Caco-2 (cell line): ENCODE measurements at regions not wholly inside any gene's neighbourhood (a gene's known extent, or its start where the extent isn't known, plus 50 kb on each side); places are given as distances from the start of the nearest gene placed in this dataset.

Source experiments
- BruUV-seq: library from RNA; stranded (reverse); fragments of 400-500 nt; replicated peaks from 2 replicates; lab custom pipeline; 2021; lab: Mats Ljungman, UMichigan
- CTCF ChIA-PET: fragments of 300-600 bp; sonication (Branson Sonifier 250); formaldehyde crosslinking; loops from one replicate; lab custom pipeline; 2022; ENCODE audit warnings: antibody characterized with exemption; lab: Charles Lee
- POLR2A ChIA-PET: fragments of 300-600 bp; sonication (Branson Sonifier 250); formaldehyde crosslinking; loops from one replicate; lab custom pipeline; 2022; ENCODE audit warnings: antibody characterized with exemption; lab: Charles Lee
- DNase-seq, 2 experiments: peaks; one replicate each; pipeline versions ENCODE4 v3.0.0 to v3.0.0-alpha.2; 2020 to 2022
- H3K27me3 ChIP-seq: replicated peaks from 2 replicates; pipeline ENCODE4 v1.6.0; 2011; ENCODE audit warnings: low read length; ENCODE audit not compliant: control insufficient read depth, insufficient read depth
- H3K36me3 ChIP-seq: 2 replicates; pipeline ENCODE4 v1.5.1; 2011; ENCODE audit warnings: low read length; ENCODE audit not compliant: control insufficient read depth, insufficient read depth
- H3K4me1 ChIP-seq: fragments of 250-450 bp; sonication (Bioruptor Pico); 2 replicates; pipeline ENCODE4 v1.5.1; 2020; ENCODE audit warnings: mild to moderate bottlenecking
- H3K4me3 ChIP-seq: 2 replicates; pipeline ENCODE4 v1.5.1; 2011; ENCODE audit warnings: low read depth, mild to moderate bottlenecking, control low read depth, low read length
- H3K9me3 ChIP-seq: fragments of 250-450 bp; sonication (Bioruptor Pico); 2 replicates; pipeline ENCODE4 v1.5.1; 2020; ENCODE audit warnings: mild to moderate bottlenecking, moderate library complexity
- H3K27ac Mint-ChIP-seq: one replicate; pipeline ENCODE4 v1.8.0; 2022; ENCODE audit warnings: mixed read lengths; ENCODE audit not compliant: unreplicated experiment
- H3K27me3 Mint-ChIP-seq: one replicate; pipeline ENCODE4 v1.8.0; 2022; ENCODE audit warnings: mixed read lengths; ENCODE audit not compliant: insufficient read depth, unreplicated experiment
- H3K36me3 Mint-ChIP-seq: one replicate; pipeline ENCODE4 v1.8.0; 2022; ENCODE audit warnings: mild to moderate bottlenecking, mixed read lengths; ENCODE audit not compliant: insufficient read depth, unreplicated experiment
- H3K4me1 Mint-ChIP-seq: one replicate; pipeline ENCODE4 v1.8.0; 2022; ENCODE audit warnings: low read depth, mixed read lengths; ENCODE audit not compliant: unreplicated experiment
- H3K4me3 Mint-ChIP-seq: one replicate; pipeline ENCODE4 v1.8.0; 2022; ENCODE audit warnings: mild to moderate bottlenecking, moderate library complexity, mixed read lengths; ENCODE audit not compliant: unreplicated experiment
- H3K9me3 Mint-ChIP-seq: one replicate; pipeline ENCODE4 v1.8.0; 2022; ENCODE audit warnings: mixed read lengths; ENCODE audit not compliant: unreplicated experiment
- intact Hi-C: fragments of 100-400 bp; cut with micrococcal nuclease; formaldehyde crosslinking; loops from one replicate; pipeline ENCODE4 v1.10.0; 2022; ENCODE audit not compliant: unreplicated experiment
- TF ChIP-seq, protein P1 (sequence below), 2 experiments: fragments of 200-600 bp in 1 of 2; IDR thresholded peaks; 1 replicate in 1 of 2; 2 replicates in 1 of 2; pipeline versions ENCODE4 v1.5.1 to v1.8.0; 2011 to 2022; ENCODE audit warnings: antibody characterized with exemption in 1 of 2, control low read depth in 1 of 2, inconsistent platforms in 1 of 2, low read depth in 1 of 2, low read length in 1 of 2, mild to moderate bottlenecking in 1 of 2, moderate library complexity in 1 of 2; ENCODE audit not compliant: insufficient read depth in 1 of 2, severe bottlenecking in 1 of 2, unreplicated experiment in 1 of 2

DNA sequence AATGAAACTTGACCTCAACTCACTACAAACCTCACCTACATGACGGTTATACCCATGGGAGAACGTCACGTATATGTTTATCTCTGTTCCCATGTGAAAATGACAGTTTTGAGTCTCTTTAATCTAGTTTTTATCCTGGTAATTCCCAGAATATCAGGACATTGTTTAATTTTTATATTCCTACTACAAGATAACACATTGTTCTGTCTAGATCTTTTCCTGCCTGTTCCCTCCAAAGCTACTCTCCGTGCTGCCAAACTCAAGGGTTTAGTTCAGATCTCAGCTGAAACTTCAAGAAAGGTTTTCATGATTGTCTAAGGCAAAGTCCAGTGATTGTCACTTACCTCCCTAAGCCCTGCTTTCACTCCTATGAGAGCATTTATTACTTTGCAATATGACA is 1159.4 kb upstream of the SEMA6A start:
- ChIA-PET POLR2A (no interaction called here), CTCF (no interaction called here)
- Histone ChIP-seq H3K4me1 (no peaks in the 10 kb centered on the region), H3K9me3 (no peaks in the 10 kb centered on the region), H3K27me3 (no peaks in the 10 kb centered on the region), H3K36me3 (no peaks in the 10 kb centered on the region), H3K4me3 (no peak overlapping the region)
- intact Hi-C loops: no loop called here
- H3K9me3 Mint-ChIP-seq: no peaks in the 10 kb centered on the region
- H3K27ac Mint-ChIP-seq: no peak overlapping the region
- no peaks in the 10 kb centered on the region for H3K36me3 Mint-ChIP-seq
- no peak for DNase-seq
- H3K4me3 Mint-ChIP-seq: no peak overlapping the region
- TF ChIP-seq, protein P1, sequence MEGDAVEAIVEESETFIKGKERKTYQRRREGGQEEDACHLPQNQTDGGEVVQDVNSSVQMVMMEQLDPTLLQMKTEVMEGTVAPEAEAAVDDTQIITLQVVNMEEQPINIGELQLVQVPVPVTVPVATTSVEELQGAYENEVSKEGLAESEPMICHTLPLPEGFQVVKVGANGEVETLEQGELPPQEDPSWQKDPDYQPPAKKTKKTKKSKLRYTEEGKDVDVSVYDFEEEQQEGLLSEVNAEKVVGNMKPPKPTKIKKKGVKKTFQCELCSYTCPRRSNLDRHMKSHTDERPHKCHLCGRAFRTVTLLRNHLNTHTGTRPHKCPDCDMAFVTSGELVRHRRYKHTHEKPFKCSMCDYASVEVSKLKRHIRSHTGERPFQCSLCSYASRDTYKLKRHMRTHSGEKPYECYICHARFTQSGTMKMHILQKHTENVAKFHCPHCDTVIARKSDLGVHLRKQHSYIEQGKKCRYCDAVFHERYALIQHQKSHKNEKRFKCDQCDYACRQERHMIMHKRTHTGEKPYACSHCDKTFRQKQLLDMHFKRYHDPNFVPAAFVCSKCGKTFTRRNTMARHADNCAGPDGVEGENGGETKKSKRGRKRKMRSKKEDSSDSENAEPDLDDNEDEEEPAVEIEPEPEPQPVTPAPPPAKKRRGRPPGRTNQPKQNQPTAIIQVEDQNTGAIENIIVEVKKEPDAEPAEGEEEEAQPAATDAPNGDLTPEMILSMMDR (IDR thresholded peaks at IDR 0.05; ENCODE audit: insufficient read depth in 1 of 2, low read depth in 1 of 2, low read length in 1 of 2, severe bottlenecking in 1 of 2, unreplicated experiment in 1 of 2): no peak
- BruUV-seq: no TSS peak
- no peaks in the 10 kb centered on the region for H3K4me1 Mint-ChIP-seq
- H3K27me3 Mint-ChIP-seq: peaks cover 5% of the 10 kb centered on the region

DNA sequence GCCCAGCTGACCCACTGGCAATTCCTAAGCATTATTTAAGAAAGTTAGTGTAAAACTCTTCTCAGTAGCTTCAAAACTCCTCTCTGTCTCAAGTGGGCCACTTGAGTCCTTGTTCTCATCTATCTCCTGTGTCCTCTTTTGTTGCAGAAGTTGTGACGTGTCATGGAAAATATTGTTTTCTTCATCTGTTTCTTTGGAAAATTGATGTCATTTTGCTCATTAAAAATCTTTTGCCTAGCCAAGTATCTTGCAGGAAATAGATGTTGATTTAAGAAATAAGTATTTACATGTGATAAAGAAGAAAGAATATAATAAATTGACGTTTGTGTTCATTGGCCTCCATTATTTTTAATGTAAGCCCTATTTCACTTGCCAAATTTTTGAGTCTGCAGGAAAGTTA is 1158.4 kb upstream of the SEMA6A start:
- Histone ChIP-seq H3K9me3 (no peaks in the 10 kb centered on the region), H3K4me1 (no peaks in the 10 kb centered on the region), H3K27me3 (no peaks in the 10 kb centered on the region), H3K36me3 (no peaks in the 10 kb centered on the region), H3K4me3 (no peak overlapping the region)
- DNase-seq: no peak
- Mint-ChIP-seq H3K36me3 (no peaks in the 10 kb centered on the region), H3K9me3 (no peaks in the 10 kb centered on the region), H3K27me3 (peaks cover 5% of the 10 kb centered on the region), H3K4me1 (no peaks in the 10 kb centered on the region), H3K4me3 (no peak overlapping the region), H3K27ac (no peak overlapping the region)
- POLR2A ChIA-PET: no interaction called here
- CTCF ChIA-PET: no interaction called here
- intact Hi-C loops: no loop called here
- no TSS peak for BruUV-seq
- TF ChIP-seq, protein P1 (IDR thresholded peaks at IDR 0.05; ENCODE audit: insufficient read depth in 1 of 2, low read depth in 1 of 2, low read length in 1 of 2, severe bottlenecking in 1 of 2, unreplicated experiment in 1 of 2): no peak

DNA sequence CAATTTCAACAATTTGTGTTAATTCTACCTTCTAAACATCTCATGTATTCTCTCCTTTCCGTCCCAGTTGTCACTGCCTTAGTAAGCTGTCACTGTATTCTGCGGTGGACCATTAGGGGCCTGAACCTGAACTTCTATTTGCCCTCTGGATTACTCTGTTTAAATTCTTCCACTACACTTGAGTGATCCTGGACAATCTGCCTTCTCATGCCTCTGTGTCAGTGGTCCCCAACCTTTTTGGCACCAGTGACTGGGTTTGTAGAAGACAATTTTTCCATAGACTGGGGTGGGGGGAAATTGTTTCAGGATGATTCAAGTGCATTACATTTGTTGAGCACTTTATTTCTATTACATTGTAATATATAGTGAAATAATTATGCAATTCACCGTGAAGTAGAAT is 1157.6 kb upstream of the SEMA6A start:
- no TSS peak for BruUV-seq
- Mint-ChIP-seq H3K4me1 (no peaks in the 10 kb centered on the region), H3K4me3 (no peak overlapping the region), H3K36me3 (no peaks in the 10 kb centered on the region), H3K27me3 (peaks cover 5% of the 10 kb centered on the region), H3K27ac (no peak overlapping the region), H3K9me3 (no peaks in the 10 kb centered on the region)
- Histone ChIP-seq H3K36me3 (no peaks in the 10 kb centered on the region), H3K4me3 (no peak overlapping the region), H3K9me3 (no peaks in the 10 kb centered on the region), H3K4me1 (no peaks in the 10 kb centered on the region), H3K27me3 (no peaks in the 10 kb centered on the region)
- TF ChIP-seq, protein P1 (IDR thresholded peaks at IDR 0.05; ENCODE audit: insufficient read depth in 1 of 2, low read depth in 1 of 2, low read length in 1 of 2, severe bottlenecking in 1 of 2, unreplicated experiment in 1 of 2): no peak
- ChIA-PET CTCF (no interaction called here), POLR2A (no interaction called here)
- intact Hi-C loops: no loop called here
- no peak for DNase-seq
